Activated T-cell treated with anti-CD3 and anti-CD28 coated beads, Interleukin-2, amount 50 U/mL, for 4 hours (primary cell): ENCODE measurements at regions not wholly inside any gene's neighbourhood (a gene's known extent, or its start where the extent isn't known, plus 50 kb on each side); places are given as distances from the start of the nearest gene placed in this dataset.

Experiments used
- ATAC-seq, 2 donors: fragments of 200-7000 bp; cut with Tn5 transposase; one replicate each; pipeline ENCODE4 v1.10.0; 2021
- DNase-seq: peaks from one replicate; pipeline ENCODE4 v3.0.0-alpha.2; 2020
- H3K27me3 Mint-ChIP-seq: one replicate; pipeline ENCODE4 v1.8.0; 2021; ENCODE audit warnings: low read depth, mixed read lengths
- H3K36me3 Mint-ChIP-seq: one replicate; pipeline ENCODE4 v1.8.0; 2022; ENCODE audit warnings: mixed read lengths; ENCODE audit not compliant: insufficient read depth
- H3K4me1 Mint-ChIP-seq: one replicate; pipeline ENCODE4 v1.8.0; 2021; ENCODE audit warnings: low read depth, mixed read lengths
- H3K4me3 Mint-ChIP-seq: one replicate; pipeline ENCODE4 v1.8.0; 2021; ENCODE audit warnings: mild to moderate bottlenecking, moderate library complexity, mixed read lengths
- H3K9me3 Mint-ChIP-seq: one replicate; pipeline ENCODE4 v1.8.0; 2021; ENCODE audit warnings: mixed read lengths

DNA sequence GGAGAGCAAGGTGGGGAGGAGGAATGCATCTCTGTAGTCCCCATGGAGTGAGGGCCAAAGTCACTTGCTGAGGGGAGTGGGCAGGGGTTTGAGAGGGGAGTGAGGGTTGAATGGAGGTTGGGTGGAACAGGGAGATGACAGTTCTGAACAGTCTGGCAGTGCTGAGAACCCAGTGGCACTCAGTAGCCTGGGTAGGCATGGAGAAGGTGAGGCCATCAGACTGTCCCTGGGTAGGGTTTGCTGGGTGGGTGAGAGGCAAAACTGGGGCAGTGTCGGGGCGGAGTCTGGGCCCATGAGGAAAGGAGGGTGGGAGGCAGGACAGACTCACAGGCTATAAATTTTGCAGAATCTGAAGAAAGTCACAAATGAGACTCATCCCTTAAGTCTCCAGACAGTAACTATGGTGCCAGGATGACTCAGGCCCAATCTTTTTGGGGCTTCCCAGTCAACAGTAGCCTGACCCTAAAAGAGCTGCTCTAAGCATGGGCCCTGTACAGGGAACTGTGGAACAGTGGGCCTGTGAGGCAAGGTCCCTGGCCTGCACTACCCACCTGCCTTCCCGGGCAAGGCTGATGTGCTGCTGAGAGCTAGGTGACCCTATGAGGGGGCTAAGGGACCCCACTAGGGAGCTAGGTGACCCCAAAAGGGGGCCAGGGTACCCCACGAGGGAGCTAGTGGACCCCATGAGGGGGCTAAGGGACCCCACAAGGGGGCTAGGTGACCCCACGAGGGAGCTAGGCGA is 51.0 kb upstream of the DMRTB1 start:
- DNase-seq (no peak), ATAC-seq (no peak)
- peaks cover 42% of the 10 kb centered on the region for H3K4me1 Mint-ChIP-seq
- no peaks in the 10 kb centered on the region for H3K9me3 Mint-ChIP-seq
- H3K4me3 Mint-ChIP-seq = no peak overlapping the region
- H3K36me3 Mint-ChIP-seq = no peaks in the 10 kb centered on the region
- no peaks in the 10 kb centered on the region for H3K27me3 Mint-ChIP-seq

DNA sequence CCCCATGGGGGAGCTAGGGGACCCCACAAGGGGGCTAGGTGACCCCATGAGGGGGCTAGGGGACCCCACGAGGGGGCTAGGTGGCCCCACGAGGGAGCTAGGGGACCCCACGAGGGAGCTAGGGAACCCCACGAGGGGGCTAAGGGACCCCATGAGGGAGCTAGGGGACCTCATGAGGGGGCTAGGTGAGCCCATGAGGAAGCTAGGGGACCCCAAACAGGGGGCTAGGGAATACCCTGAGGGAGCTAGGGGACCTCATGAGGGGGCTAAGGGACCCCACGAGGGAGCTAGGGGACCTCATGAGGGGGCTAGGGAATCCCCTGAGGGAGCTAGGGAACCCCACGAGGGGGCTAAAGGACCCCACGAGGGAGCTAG is 50.5 kb upstream of the DMRTB1 start:
- Mint-ChIP-seq H3K4me3 (no peak overlapping the region), H3K27me3 (no peaks in the 10 kb centered on the region), H3K4me1 (peaks cover 47% of the 10 kb centered on the region), H3K36me3 (no peaks in the 10 kb centered on the region), H3K9me3 (no peaks in the 10 kb centered on the region)
- no peak for ATAC-seq
- DNase-seq = no peak

DNA sequence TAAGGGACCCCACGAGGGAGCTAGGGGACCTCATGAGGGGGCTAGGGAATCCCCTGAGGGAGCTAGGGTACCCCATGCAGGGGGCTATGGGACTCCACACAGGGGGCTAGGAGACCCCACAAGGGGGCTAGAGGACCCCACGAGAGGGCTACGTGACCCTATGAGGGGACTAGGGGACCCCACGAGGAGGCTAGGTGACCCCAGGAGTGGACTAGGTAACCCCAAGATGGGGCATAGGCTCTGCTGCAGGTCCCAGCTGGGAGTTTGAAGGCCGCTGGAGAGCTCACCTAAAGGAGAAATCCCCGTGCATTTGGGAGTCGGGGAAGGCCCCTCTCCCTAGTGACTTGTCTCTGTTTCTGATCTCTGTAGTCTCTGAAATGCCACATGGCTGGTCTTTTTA is 50.0 kb upstream of the DMRTB1 start:
- ATAC-seq (no peak), DNase-seq (no peak)
- H3K27me3 Mint-ChIP-seq = no peaks in the 10 kb centered on the region
- H3K9me3 Mint-ChIP-seq = no peaks in the 10 kb centered on the region
- no peak overlapping the region for H3K4me3 Mint-ChIP-seq
- H3K36me3 Mint-ChIP-seq = no peaks in the 10 kb centered on the region
- H3K4me1 Mint-ChIP-seq = peaks cover 52% of the 10 kb centered on the region
